ENCODE measurements at regions not wholly inside any gene's neighbourhood (a gene's known extent, or its start where the extent isn't known, plus 50 kb on each side); places are given as distances from the start of the nearest gene placed in this dataset.

- Histone ChIP-seq H3K27ac (ENCODE audit: insufficient read depth, low read depth, low read length) (no peak overlapping the region), H3K27me3 (ENCODE audit: control insufficient read depth in 2 of 2, insufficient read depth in 2 of 2, low read length in 2 of 2) (no peaks in the 10 kb centered on the region), H3K4me3 (replicated peaks in 1 of 3; ENCODE audit: insufficient read depth in 1 of 3, low read depth in 1 of 3, low read length in 3 of 3) (no peak overlapping the region), H3K9me3 (replicated peaks; ENCODE audit: control insufficient read depth, insufficient read depth, low read length) (no peaks in the 10 kb centered on the region), H3K36me3 (ENCODE audit: control insufficient read depth in 2 of 2, extremely low read depth in 1 of 2, insufficient read depth in 2 of 2, low read length in 2 of 2) (no peaks in the 10 kb centered on the region), H3K4me1 (ENCODE audit: control insufficient read depth, extremely low read depth, insufficient read depth, low read length) (no peaks in the 10 kb centered on the region), H3K4me2 (ENCODE audit: insufficient read depth, low read length) (no peak overlapping the region), H4K20me1 (replicated peaks; ENCODE audit: control insufficient read depth, extremely low read depth, insufficient read depth, low read length) (no peaks in the 10 kb centered on the region), H3K9ac (replicated peaks; ENCODE audit: extremely low read depth, insufficient read depth, low read length) (no peak overlapping the region), H2AFZ (ENCODE audit: low read depth, low read length) (no peak overlapping the region), H3K9me1 (replicated peaks; ENCODE audit: control insufficient read depth, extremely low read depth, insufficient read depth, low read length) (no peaks in the 10 kb centered on the region), H3K79me2 (ENCODE audit: control insufficient read depth, insufficient read depth, low read length) (no peaks in the 10 kb centered on the region)
- no peak for FAIRE-seq
- intact Hi-C loops (cut with micrococcal nuclease) (no loop called here), dilution Hi-C loops (cut with MboI; ENCODE audit: extremely low pct_ligation_motif_present, low sequenced_read_pairs) (no loop called here)
- ChIA-PET CTCF (no interaction called here), POLR2A (no interaction called here)
- no peak for TF ChIP-seq POLR2AphosphoS5 (IDR thresholded peaks at IDR 0.05; ENCODE audit: insufficient read depth, low read depth, low read length)
- no peak for TF ChIP-seq POLR2A (IDR thresholded peaks at IDR 0.05; ENCODE audit: low read depth, low read length)
- no peak for TF ChIP-seq JUN (IDR thresholded peaks at IDR 0.05; ENCODE audit: borderline replicate concordance, insufficient read depth, insufficient read length, low read depth)
- no TSS peak for BruUV-seq (replicated peaks)
- no peak for DNase-seq (ENCODE audit: low read depth, low spot score)
Observed at GRCh38 chr18:34576622-34577021, 133.5 kb upstream of the DTNA start.

- H3K27ac ChIP-seq (ENCODE audit: insufficient read depth, low read depth, low read length), result no peak overlapping the region
- intact Hi-C loops (cut with micrococcal nuclease), result no loop called here
- no TSS peak for BruUV-seq (replicated peaks)
- no peaks in the 10 kb centered on the region for H3K27me3 ChIP-seq (ENCODE audit: control insufficient read depth in 2 of 2, insufficient read depth in 2 of 2, low read length in 2 of 2)
- ChIA-PET POLR2A (no interaction called here), CTCF (interaction anchor here (0.6 to 1.6 kb wide), 3 partner anchors 10 to 441 kb away, joined by 4 to 5 read pairs (median 4); no protein-coding TSS in a partner anchor)
- no peak overlapping the region for H3K4me2 ChIP-seq (ENCODE audit: insufficient read depth, low read length)
- no peak overlapping the region for H3K9ac ChIP-seq (replicated peaks; ENCODE audit: extremely low read depth, insufficient read depth, low read length)
- H2AFZ ChIP-seq (ENCODE audit: low read depth, low read length), result no peak overlapping the region
- FAIRE-seq, result no peak
- H3K4me3 ChIP-seq (replicated peaks in 1 of 3; ENCODE audit: insufficient read depth in 1 of 3, low read depth in 1 of 3, low read length in 3 of 3), result no peak overlapping the region
- no peak for DNase-seq (ENCODE audit: low read depth, low spot score)
- dilution Hi-C loops (cut with MboI; ENCODE audit: extremely low pct_ligation_motif_present, low sequenced_read_pairs), result no loop called here
- no peaks in the 10 kb centered on the region for H3K36me3 ChIP-seq (ENCODE audit: control insufficient read depth in 2 of 2, extremely low read depth in 1 of 2, insufficient read depth in 2 of 2, low read length in 2 of 2)
- H3K9me1 ChIP-seq (replicated peaks; ENCODE audit: control insufficient read depth, extremely low read depth, insufficient read depth, low read length), result no peaks in the 10 kb centered on the region
- no peaks in the 10 kb centered on the region for H4K20me1 ChIP-seq (replicated peaks; ENCODE audit: control insufficient read depth, extremely low read depth, insufficient read depth, low read length)
- H3K9me3 ChIP-seq (replicated peaks; ENCODE audit: control insufficient read depth, insufficient read depth, low read length), result no peaks in the 10 kb centered on the region
- H3K79me2 ChIP-seq (ENCODE audit: control insufficient read depth, insufficient read depth, low read length), result no peaks in the 10 kb centered on the region
- TF ChIP-seq MYC (IDR thresholded peaks at IDR 0.05; ENCODE audit: low read depth, low read length) (no peak), MAX (IDR thresholded peaks at IDR 0.05; ENCODE audit: insufficient read depth, insufficient read length) (no peak), EZH2 (IDR thresholded peaks at IDR 0.05; ENCODE audit: borderline replicate concordance, low read depth, low read length, severe bottlenecking) (no peak), POLR2A (IDR thresholded peaks at IDR 0.05; ENCODE audit: low read depth, low read length) (no peak), CTCF (IDR thresholded peaks at IDR 0.05; ENCODE audit: extremely low read depth in 1 of 2, insufficient read depth in 1 of 2, low read depth in 1 of 2, low read length in 2 of 2) (no peak), GATA2 (IDR thresholded peaks at IDR 0.05; ENCODE audit: insufficient read depth, insufficient read length, low read depth, low read length) (no peak), FOS (IDR thresholded peaks at IDR 0.05; ENCODE audit: borderline replicate concordance, insufficient read depth, low read length) (no peak), POLR2AphosphoS5 (IDR thresholded peaks at IDR 0.05; ENCODE audit: insufficient read depth, low read depth, low read length) (no peak), JUN (IDR thresholded peaks at IDR 0.05; ENCODE audit: borderline replicate concordance, insufficient read depth, insufficient read length, low read depth) (no peak)
- H3K4me1 ChIP-seq (ENCODE audit: control insufficient read depth, extremely low read depth, insufficient read depth, low read length), result no peaks in the 10 kb centered on the region
Observed at GRCh38 chr18:34583895-34584294, 126.2 kb upstream of the DTNA start.

Data from endothelial cell of umbilical vein (primary cell).